HS-5 (cell line): ENCODE measurements at regions not wholly inside any gene's neighbourhood (a gene's known extent, or its start where the extent isn't known, plus 50 kb on each side); places are given as distances from the start of the nearest gene placed in this dataset.
"Not testable (repeated sequence)": the region's sequence is repeated elsewhere in the genome, so short reads cannot be mapped to it uniquely, and the experiment has no call there.

ENCODE experiments used
- DNase-seq: peaks from one replicate; pipeline ENCODE4 v3.0.0-alpha.2; 2012; ENCODE audit warnings: low read depth

GRCh38 chr14:25699981-25700380 is 650.0 kb upstream of the STXBP6 start:
- no peak for DNase-seq

- no peak for DNase-seq
Measured at GRCh38 chr14:25698111-25698510, 648.2 kb upstream of the STXBP6 start.

GRCh38 chr14:25696176-25696575 is 646.2 kb upstream of the STXBP6 start:
- DNase-seq: no peak

- no peak for DNase-seq
Measured at GRCh38 chr14:25685004-25685403, 635.1 kb upstream of the STXBP6 start.

- no peak for DNase-seq
Measured at GRCh38 chr14:25680934-25681333, 631.0 kb upstream of the STXBP6 start.

GRCh38 chr14:25680511-25680910 is 630.6 kb upstream of the STXBP6 start:
- not testable (repeated sequence) for DNase-seq

GRCh38 chr14:25677111-25677510 is 627.2 kb upstream of the STXBP6 start:
- no peak for DNase-seq

GRCh38 chr14:25667387-25667786 is 617.4 kb upstream of the STXBP6 start:
- DNase-seq: no peak

- no peak for DNase-seq
Measured at GRCh38 chr14:25666877-25667276, 616.9 kb upstream of the STXBP6 start.

GRCh38 chr14:25658988-25659387 is 609.0 kb upstream of the STXBP6 start:
- no peak for DNase-seq

GRCh38 chr14:25630447-25630846 is 580.5 kb upstream of the STXBP6 start:
- DNase-seq: no peak

- DNase-seq: no peak
Measured at GRCh38 chr14:25628978-25629377, 579.0 kb upstream of the STXBP6 start.

GRCh38 chr14:25628390-25628789 is 578.4 kb upstream of the STXBP6 start:
- DNase-seq: no peak

- DNase-seq: no peak
Measured at GRCh38 chr14:25626986-25627385, 577.0 kb upstream of the STXBP6 start.

GRCh38 chr14:25622763-25623162 is 572.8 kb upstream of the STXBP6 start:
- no peak for DNase-seq

- no peak for DNase-seq
Measured at GRCh38 chr14:25620515-25620914, 570.6 kb upstream of the STXBP6 start.

GRCh38 chr14:25615174-25615573 is 565.2 kb upstream of the STXBP6 start:
- DNase-seq: no peak

GRCh38 chr14:25607192-25607591 is 557.2 kb upstream of the STXBP6 start:
- no peak for DNase-seq

GRCh38 chr14:25602106-25602505 is 552.2 kb upstream of the STXBP6 start:
- no peak for DNase-seq

GRCh38 chr14:25588751-25589150 is 538.8 kb upstream of the STXBP6 start:
- DNase-seq: no peak

- DNase-seq: no peak
Measured at GRCh38 chr14:25574628-25575325, 524.8 kb upstream of the STXBP6 start.

GRCh38 chr14:25570483-25570882 is 520.5 kb upstream of the STXBP6 start:
- no peak for DNase-seq

GRCh38 chr14:25557466-25557865 is 507.5 kb upstream of the STXBP6 start:
- DNase-seq: no peak

GRCh38 chr14:25552826-25553225 is 502.9 kb upstream of the STXBP6 start:
- DNase-seq: no peak
